ENCODE measurements at regions not wholly inside any gene's neighbourhood (a gene's known extent, or its start where the extent isn't known, plus 50 kb on each side); places are given as distances from the start of the nearest gene placed in this dataset.
"Not testable (repeated sequence)": the region's sequence is repeated elsewhere in the genome, so short reads cannot be mapped to it uniquely, and the experiment has no call there.

- DNase-seq: no peak
Observed at GRCh38 chr22:25420471-25420924, 144.0 kb upstream of the GRK3 start.

- no peak for DNase-seq
Observed at GRCh38 chr22:25420925-25421904, 143.3 kb upstream of the GRK3 start.

- not testable (repeated sequence) for DNase-seq
Observed at GRCh38 chr22:25426530-25427308, 137.8 kb upstream of the GRK3 start.

GRCh38 chr22:25431637-25432342 lies 132.7 kb upstream of the GRK3 start:
- not testable (repeated sequence) for DNase-seq

- DNase-seq: not testable (repeated sequence)
Observed at GRCh38 chr22:25433381-25433970, 131.0 kb upstream of the GRK3 start.

GRCh38 chr22:25437414-25438160 lies 126.9 kb upstream of the GRK3 start:
- no peak for DNase-seq

- no peak for DNase-seq
Observed at GRCh38 chr22:25447067-25447685, 117.3 kb upstream of the GRK3 start.

- DNase-seq: peak; percentile 45
Observed at GRCh38 chr22:25447686-25448434, 116.6 kb upstream of the GRK3 start.

- DNase-seq: no peak
Observed at GRCh38 chr22:25448435-25449051, 115.9 kb upstream of the GRK3 start.

GRCh38 chr22:25449781-25450317 lies 114.6 kb upstream of the GRK3 start:
- DNase-seq: no peak

GRCh38 chr22:25451480-25452114 lies 112.9 kb upstream of the GRK3 start:
- DNase-seq: no peak

GRCh38 chr22:25452116-25452700 lies 112.3 kb upstream of the GRK3 start:
- DNase-seq: no peak

GRCh38 chr22:25453058-25453457 lies 111.4 kb upstream of the GRK3 start:
- DNase-seq: no peak

- DNase-seq: no peak
Observed at GRCh38 chr22:25453557-25453956, 110.9 kb upstream of the GRK3 start.

- not testable (repeated sequence) for DNase-seq
Observed at GRCh38 chr22:25456300-25457043, 108.0 kb upstream of the GRK3 start.

- not testable (repeated sequence) for DNase-seq
Observed at GRCh38 chr22:25458631-25459030, 105.8 kb upstream of the GRK3 start.

GRCh38 chr22:25460682-25461081 lies 103.8 kb upstream of the GRK3 start:
- not testable (repeated sequence) for DNase-seq

- no peak for DNase-seq
Observed at GRCh38 chr22:25461301-25461700, 103.2 kb upstream of the GRK3 start.

Data from DMS79 (cell line).